GM18502 (cell line): ENCODE measurements at regions not wholly inside any gene's neighbourhood (a gene's known extent, or its start where the extent isn't known, plus 50 kb on each side); places are given as distances from the start of the nearest gene placed in this dataset.
"Not testable (repeated sequence)": the region's sequence is repeated elsewhere in the genome, so short reads cannot be mapped to it uniquely, and the experiment has no call there.

Experiments used
- ATAC-seq: cut with Tn5 transposase; IDR thresholded peaks from one replicate; pipeline ENCODE4 v1.9.1; 2021; ENCODE audit warnings: mild to moderate bottlenecking; ENCODE audit not compliant: unreplicated experiment, poor library complexity

DNA sequence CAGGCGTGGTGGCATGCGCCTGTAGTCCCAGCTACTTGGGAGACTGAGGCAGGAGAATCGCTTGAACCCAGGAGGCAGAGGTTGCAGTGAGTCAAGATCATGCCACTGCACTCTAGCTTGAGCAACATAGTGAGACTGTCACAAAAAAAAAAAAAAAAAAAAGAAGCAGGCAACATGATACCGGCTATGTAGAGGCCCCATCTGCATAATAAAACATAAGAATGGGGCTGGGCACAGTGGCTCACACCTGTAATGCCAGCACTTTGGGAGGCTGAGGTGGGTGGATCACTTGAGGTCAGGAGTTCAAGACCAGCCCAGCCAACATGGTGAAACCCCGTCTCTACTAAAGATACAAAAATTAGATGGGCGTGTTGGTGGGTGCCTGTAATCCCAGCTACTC, 304.7 kb downstream of the GJA1 start:
- ATAC-seq, result not testable (repeated sequence)

DNA sequence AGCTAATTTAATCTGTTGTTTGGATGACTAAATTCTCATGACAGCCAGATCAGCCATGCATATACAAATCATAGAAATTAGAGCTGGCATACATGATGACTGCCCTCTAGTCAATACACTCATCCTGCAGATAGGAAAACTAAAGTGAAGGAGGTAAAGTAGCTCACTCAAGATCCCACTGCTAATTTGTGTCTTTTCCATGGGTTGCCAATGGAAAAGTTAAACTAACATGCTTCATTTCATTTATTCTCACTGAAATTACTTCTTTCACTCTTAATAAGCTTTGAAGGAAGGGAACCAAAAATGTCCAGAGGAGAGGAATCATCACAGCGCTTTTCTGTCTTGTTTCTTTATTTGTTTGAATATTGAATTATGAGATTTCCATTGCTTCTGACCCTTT, 308.2 kb downstream of the GJA1 start:
- ATAC-seq, result no peak

DNA sequence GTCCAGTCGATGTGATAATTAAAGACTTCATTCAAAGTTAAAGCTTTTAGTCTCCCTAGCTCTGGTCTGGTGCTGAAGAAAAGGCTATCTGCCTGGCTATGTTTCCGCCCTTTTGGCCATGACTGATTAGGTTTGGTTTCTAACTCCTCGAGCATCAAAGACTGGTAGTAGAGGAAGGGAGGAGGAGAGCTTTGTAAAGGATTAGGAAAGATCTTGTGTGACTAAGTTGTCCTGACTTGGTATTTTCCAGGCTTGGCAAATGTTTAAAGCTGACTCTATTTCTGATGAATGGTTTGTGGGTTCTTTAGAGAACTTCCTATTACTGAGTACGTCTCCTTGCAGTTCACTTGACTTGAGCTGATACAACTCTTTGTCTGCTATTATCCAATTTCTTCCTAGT, 312.9 kb downstream of the GJA1 start:
- ATAC-seq, result no peak

DNA sequence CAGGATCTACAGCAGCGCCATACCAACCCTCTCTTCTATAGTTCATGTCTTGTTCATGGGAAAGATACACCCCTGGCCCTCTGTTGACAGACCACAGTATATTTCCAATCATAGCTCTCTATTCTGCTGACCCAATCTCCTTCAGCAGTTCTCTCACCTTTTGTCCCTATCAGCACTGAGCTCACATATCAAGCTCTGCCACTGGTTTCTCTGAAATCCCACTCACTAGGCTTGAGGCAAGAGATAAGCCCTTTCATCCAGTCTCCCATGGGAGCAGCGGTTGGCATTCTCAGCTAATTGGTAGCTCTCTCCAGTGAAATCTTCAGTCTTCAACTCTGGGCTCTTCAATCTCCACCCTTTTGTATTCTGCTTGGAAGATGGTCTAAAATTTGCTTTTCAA, 313.4 kb downstream of the GJA1 start:
- no peak for ATAC-seq

DNA sequence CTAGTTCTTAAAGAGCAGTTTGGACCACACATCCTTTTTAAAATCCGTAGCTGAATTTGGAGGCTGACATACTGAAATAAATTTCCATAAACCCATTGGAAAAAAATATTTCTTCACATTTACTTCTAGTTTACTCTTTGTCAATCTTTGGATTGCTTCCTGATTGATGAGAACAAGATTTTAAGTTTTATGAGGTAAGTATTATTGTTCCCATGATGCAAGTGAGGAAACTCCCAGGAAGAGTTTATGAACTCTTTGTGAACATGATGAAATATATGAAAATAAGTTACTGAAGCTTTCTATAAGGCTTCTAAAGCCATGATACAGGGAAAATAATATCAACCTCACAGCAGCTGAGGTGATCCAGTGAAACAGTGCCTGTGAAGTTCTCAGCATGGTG, 320.0 kb downstream of the GJA1 start:
- ATAC-seq, result no peak

DNA sequence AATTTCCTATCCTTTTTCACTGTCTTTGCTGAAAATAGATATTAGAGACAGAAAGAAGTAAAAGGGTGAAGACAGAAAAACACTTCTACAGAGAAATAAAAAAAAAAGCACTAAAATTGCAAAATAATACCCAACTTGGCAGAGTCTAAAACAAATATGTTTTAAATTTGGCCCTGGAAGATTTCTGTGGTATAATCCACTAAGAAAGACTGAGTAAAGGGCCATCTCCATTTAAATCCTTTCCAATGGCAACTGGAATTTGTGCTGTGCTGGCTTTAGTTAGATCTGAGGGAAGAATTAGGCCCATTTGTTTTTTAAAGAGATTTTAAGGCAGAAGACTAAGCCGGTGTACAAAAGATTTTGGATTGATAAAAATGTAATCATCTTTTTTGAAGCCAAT, 321.2 kb downstream of the GJA1 start:
- no peak for ATAC-seq

DNA sequence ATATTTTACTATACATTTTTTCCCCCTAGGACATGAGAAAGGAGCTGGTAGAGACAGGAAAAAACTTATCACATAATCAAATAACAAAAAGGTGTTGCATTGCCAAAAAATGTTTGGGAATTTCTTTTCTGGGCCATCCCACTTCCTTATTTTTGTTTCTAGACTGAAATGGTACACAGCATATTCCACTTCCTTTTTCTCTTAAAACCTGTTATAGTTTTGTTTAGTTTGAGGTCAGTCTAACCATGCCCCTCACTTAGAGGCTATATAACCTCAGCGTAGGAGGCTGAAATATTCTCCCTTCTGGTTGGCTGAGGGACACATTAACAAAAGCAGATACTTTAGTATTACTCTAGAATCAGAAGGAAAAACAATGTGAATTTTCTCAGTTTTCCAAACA, 323.9 kb downstream of the GJA1 start:
- ATAC-seq, result peak; percentile 88

DNA sequence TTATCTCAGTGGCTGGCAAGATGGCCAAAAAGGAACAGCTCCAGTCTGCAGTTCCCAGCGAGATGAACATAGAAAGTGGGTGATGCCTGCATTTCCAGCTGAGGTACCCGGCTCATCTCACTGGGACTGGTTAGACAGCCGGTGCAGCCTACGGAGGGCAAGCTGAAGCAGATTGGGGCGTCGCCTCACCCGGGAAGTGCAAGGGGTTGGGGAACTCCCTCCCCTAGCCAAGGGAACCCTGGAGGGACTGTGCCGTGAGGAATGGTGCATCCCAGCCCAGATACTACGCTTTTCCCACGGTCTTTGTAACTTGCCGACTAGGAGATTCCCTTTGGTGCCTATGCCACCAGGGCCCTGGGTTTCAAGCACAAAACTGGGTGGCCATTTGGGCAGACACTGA, 324.7 kb downstream of the GJA1 start:
- ATAC-seq, result no peak

DNA sequence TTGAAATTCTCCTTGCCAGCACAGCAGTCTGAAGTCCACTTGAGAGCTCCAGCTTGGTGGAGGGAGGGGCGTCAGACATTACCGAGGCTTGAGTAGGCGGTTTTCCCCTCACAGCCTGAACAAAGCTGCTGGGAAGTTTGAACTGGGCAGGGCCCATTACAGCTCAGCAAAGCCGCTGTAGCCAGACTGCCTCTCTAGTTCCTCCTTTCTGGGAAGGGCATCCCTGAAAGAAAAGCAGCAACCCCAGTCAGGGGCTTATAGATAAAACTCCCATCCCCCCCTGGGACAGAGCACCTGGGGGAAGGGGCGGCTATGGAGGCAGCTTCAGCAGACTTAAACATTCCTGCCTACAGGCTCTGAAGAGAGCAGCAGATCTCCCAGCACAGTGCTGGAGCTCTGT, 325.3 kb downstream of the GJA1 start:
- no peak for ATAC-seq

DNA sequence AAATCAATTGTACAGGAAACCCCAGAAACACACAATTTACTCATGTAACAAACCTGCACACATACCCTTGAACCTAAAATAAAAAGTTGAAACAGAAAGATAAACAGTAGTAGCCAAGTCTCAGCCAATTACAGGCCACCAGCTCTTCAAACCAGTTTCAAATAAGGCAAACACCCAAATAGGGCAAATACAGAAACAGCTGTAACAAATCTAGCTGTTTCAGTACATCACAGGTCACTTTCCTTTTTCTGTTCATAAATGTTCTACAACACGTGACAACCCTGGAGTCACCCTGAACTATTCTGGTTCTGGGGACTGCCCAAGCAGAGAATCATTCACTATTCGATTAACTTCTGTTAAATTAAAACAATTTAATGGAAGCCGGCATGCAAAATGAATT, 329.0 kb downstream of the GJA1 start:
- ATAC-seq, result peak; percentile 80

DNA sequence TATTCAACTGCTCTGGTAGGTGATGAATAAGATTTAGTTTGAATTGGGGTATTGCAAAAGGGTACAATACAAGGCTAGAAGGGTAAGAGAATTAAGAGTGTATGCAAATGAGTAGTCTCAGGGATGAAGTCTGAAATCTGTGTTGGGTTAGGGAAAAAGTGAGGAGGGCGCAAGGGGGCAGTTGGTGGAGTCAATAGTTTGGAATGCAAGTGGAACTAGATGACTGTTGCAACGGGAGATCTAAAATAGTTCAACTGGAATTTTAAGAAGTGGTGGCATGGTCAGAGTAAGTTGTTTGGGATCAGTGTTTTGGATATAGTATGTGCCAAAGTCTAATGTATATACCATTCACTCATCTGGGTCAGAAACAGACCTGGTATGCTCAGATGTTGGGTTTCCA, 329.6 kb downstream of the GJA1 start:
- ATAC-seq, result no peak

DNA sequence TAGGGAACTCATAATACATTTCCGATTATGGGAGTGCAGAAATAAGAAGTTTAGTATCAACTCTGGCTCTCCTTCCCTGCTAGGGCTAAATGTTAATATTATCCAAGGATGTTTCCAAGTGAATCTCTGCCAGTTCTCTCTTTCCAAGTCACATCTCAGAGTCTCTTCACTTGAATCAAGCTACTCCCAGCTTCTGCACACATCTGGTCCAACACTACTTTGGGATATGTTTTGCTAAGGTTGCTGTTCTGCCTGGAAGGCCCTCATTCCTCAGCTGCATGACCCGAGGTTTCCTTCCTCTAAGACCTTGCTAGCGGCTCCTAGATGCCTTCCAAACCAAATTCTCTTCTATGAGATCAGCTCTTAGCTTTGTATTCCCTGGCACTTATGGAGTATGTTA, 331.8 kb downstream of the GJA1 start:
- ATAC-seq, result no peak

DNA sequence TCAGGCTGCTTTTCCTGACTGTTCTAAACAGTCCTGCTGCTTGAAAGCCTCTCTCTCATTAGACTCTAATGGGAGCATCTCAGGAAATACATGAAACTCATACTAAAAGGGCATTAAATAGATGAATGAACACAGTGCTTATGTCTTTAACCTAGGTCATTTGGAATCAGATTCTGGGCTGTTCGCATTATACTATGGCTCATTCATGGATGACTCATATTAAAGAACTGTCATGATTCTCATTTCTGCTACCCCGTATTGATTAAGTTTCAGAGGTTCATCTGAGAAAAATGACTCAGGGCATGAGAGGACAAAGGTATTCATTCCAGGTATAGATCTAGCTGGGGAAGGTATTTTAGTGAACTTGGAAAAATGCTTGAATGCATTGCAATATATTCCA, 335.5 kb downstream of the GJA1 start:
- ATAC-seq, result no peak

DNA sequence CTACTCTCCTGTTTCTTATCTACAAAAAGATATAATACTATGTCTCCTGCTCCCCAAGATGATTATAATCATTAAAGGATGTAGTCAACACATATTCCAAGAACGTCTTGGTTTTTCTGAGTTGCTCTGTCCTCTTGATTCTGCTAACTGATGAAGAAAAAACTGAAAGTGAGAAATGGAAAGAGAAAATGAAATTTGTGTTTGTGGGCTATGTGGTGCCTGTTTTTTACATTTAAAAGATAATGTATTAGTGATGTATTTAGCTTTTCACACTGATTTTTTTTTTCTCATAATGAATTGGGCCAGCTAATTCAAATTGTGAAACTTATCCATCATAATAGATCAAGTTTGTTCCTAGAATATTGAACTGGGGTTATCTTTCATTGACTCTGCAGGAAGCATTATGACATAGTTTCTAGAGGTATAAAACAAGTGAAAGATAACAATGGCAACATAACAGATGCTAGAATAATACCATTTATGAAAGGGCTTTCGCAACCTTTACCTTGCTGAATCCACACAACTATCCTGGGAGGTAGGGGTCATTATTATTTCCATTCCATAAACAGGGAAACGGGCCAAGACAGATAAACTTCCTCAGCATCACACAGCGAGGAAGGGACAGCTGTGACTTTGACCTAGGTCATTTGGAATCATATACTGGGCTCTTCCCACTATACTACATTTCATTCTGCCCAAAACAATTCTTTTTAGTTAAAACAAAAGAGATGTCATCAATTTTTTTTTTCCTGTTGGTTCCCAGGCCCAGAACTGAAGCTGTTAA, 336.7 kb downstream of the GJA1 start:
- peak; percentile 78 for ATAC-seq

DNA sequence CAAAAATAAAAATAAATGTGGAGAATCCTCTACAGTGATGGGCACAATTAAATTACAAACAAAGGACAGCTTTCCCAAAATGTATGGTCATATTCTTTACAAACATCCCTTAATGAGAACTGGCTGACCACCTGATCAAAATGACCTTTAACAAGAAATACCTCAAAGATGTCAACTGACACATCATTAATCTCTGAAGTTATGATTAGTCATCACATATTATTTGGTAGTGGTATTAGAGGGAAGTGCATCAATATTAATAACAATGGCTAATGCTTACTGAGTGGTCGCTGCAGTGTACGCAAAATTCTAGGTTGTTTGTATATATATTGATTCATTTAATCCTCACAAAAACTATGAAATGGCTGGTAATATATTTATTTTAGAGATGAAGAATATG, 340.6 kb downstream of the GJA1 start:
- no peak for ATAC-seq

DNA sequence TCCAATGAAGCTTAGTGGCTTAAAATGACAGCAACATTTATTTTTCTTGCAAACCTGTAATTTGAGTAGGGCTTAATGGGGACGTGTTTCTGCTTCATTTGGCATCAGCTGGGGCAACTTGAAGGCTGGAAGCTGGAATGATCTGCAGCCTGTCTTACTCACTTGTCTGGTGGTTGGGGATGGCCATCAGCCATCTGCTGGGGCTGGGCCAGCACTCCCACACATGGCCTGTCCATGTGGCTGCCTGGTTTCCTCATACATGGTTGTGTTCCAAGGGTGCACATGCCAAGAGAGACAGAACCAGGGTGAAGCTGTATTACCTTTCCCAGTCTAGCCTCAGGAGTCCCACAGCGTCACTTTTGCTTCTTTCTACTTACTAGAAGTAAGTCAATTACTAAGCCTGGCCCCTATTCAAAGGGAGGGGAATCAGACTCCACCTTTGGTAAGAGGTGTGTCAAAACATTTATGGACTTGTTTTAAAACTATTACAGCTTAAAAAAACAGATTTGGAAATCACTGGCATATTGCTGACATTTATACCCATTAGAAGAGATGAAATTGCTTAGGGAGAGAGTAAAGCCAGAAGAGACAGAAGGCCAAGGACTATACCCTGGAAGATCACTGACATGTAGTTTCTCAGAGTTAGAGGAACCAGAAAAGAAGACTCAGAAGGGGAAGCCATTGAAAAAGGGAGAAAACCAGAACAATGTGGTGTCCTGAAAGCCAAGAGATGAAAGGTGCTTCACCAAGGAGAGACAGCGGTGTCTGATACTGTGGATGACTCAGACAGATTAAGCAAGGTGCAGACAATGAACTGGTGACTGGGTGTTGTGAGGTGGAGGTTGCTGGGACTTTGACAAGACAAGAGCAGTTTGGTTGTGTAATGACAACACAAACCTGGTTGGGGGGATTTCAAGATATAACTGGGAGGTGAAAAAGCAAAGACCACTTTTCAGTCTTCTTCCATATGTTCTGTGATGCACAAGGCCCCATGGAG, 345.2 kb downstream of the GJA1 start:
- no peak for ATAC-seq

DNA sequence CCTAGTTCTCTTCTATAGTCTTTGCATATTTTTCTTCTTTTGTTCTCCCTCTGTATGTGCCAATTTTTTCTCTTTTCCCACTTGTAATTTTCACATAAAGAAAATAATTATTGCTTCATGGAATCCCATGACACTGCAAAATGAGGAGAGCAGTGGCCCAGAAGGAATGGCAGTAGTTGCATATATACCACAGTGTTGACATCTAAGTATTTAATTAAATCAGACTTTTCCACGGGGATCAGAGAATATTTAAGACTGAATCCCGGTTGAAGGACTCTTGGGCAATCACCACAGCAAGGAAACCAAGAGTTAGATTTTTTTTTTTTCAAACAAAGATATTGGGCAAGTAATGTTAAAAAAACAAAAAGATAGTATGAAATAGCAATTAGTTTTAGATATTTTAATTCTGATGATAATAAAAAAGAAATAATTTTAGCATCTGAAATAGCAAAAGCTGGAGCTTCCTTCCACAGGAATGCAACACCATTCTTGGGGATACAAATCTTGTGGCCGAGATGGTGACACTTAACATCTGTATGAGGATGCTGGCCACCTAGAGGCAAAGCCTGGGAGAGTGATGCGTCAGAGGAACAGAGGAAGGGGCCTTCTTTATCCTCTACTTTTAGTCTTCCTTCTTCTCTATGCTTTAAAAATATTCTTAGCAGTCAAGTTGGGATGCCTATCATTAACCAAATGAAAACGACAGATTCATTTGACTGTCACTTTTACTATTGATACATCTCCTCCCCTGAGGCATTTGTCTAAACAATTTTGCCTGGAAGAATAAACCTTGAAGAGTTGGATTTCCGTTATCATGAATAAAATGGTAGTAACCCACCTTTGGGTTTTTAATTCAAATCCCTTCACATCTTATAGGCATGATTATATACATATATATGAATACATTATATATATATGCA, 356.2 kb downstream of the GJA1 start:
- no peak for ATAC-seq

DNA sequence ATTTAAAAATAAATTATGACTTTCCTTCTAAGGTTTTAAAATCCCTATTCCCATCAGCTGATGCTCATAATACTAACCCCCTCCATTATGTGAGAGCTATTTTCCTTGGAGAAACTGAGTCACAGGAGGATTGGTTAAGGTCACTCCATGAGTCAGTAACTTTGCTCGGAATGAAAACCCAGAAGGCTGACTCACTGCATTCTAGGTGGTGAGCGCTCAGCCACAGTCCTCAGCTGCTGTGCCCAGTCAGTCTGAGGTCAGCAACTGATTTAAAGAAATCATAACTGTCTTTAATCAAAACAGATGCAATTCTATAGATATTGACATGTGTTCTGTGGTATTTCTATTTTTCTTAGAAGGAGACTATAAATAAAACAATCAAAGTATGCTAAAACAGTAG, 359.2 kb downstream of the GJA1 start:
- no peak for ATAC-seq

DNA sequence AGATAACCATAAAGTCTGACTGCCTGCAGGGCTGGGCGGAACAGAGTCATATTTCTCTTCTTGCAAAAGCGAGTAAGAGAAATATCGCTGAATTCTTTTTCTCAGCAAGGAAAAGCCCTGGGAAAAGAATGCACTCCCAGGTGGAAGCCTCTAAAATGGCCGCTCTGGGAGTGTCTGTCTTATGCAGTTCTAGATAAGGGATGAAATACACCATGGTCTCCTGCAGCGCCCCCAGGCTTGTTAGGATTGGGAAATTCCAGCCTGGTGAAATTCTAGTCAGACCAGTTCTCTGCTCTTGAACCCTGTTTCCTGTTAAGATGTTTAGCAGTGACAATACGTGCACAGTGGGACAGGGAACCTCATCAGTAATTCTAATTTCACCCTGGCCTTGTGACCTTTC, 362.2 kb downstream of the GJA1 start:
- ATAC-seq, result not testable (repeated sequence)

DNA sequence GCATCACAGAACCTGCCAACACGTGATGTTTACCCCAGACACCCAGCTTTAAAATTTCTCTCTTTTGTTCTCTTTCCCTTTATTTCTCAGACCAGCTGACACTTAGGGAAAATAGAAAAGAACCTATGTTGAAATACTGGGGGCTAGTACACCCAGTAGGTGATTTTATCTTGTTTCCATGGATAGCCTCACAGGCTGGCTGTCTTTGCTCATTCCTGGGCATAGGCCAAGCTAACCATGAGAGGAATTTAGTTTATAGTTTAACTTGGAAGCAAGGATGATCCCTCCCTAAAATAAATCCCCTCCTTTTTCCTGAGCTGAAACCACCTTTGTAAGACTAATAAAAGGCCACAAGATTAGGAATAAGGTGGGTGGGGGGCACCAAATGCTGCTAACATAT, 362.7 kb downstream of the GJA1 start:
- not testable (repeated sequence) for ATAC-seq
